K562 (cell line): ENCODE measurements at regions not wholly inside any gene's neighbourhood (a gene's known extent, or its start where the extent isn't known, plus 50 kb on each side); places are given as distances from the start of the nearest gene placed in this dataset.

Experiments used
- NFE2L1 ChIP-seq: fragments of 450-650 bp; IDR thresholded peaks from 2 replicates; pipeline ENCODE4 v1.6.1; 2016; ENCODE audit warnings: missing genetic modification characterization, low read depth, mild to moderate bottlenecking, missing compliant biosample characterization, moderate library complexity, borderline replicate concordance
- PHTF2 ChIP-seq: fragments of 250-450 bp; sonication (Bioruptor Pico); IDR thresholded peaks from 2 replicates; pipeline ENCODE4 v1.5.0; 2021; ENCODE audit warnings: mild to moderate bottlenecking
- RBM15 ChIP-seq: fragments of 200-400 bp; formaldehyde crosslinking; IDR thresholded peaks from 2 replicates; pipeline ENCODE4 v1.6.1; 2018; ENCODE audit warnings: mild to moderate bottlenecking, low read length, moderate library complexity; ENCODE audit not compliant: insufficient read depth
- SMAD3 ChIP-seq: fragments of 450-650 bp; formaldehyde crosslinking; conservative IDR thresholded peaks from 2 replicates; pipeline ENCODE4 v1.4.0; 2020; ENCODE audit warnings: mild to moderate bottlenecking
- XRCC5 ChIP-seq: fragments of 200-400 bp; formaldehyde crosslinking; IDR thresholded peaks from 2 replicates; pipeline ENCODE4 v1.6.1; 2017; ENCODE audit warnings: low read depth, mild to moderate bottlenecking, low read length
- TF ChIP-seq, protein P1 (sequence below): fragments of 200-600 bp; sonication (generic); IDR thresholded peaks from one replicate; pipeline ENCODE4 v1.6.1; 2012; ENCODE audit warnings: mild to moderate bottlenecking, low read depth, low read length, inconsistent platforms

DNA sequence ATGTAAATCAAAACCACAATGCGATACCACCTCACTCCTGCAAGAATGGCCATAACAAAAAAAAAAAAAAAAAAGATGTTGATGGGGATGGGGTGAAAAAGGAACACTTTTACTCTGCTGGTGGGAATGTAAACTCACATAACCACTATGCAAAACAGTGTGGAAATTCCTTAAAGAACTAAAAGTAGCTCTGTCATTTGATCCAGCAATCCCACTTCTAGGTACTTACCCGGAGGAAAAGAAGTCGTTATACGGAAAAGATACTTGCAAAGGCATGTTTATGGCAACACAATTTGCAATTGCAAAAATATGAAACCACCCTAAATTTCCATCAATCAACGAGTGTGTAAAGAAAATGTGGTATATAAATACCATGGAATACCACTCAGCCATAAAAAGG is 205.0 kb downstream of the TENT4A start (continued):
- TF ChIP-seq, protein P1, sequence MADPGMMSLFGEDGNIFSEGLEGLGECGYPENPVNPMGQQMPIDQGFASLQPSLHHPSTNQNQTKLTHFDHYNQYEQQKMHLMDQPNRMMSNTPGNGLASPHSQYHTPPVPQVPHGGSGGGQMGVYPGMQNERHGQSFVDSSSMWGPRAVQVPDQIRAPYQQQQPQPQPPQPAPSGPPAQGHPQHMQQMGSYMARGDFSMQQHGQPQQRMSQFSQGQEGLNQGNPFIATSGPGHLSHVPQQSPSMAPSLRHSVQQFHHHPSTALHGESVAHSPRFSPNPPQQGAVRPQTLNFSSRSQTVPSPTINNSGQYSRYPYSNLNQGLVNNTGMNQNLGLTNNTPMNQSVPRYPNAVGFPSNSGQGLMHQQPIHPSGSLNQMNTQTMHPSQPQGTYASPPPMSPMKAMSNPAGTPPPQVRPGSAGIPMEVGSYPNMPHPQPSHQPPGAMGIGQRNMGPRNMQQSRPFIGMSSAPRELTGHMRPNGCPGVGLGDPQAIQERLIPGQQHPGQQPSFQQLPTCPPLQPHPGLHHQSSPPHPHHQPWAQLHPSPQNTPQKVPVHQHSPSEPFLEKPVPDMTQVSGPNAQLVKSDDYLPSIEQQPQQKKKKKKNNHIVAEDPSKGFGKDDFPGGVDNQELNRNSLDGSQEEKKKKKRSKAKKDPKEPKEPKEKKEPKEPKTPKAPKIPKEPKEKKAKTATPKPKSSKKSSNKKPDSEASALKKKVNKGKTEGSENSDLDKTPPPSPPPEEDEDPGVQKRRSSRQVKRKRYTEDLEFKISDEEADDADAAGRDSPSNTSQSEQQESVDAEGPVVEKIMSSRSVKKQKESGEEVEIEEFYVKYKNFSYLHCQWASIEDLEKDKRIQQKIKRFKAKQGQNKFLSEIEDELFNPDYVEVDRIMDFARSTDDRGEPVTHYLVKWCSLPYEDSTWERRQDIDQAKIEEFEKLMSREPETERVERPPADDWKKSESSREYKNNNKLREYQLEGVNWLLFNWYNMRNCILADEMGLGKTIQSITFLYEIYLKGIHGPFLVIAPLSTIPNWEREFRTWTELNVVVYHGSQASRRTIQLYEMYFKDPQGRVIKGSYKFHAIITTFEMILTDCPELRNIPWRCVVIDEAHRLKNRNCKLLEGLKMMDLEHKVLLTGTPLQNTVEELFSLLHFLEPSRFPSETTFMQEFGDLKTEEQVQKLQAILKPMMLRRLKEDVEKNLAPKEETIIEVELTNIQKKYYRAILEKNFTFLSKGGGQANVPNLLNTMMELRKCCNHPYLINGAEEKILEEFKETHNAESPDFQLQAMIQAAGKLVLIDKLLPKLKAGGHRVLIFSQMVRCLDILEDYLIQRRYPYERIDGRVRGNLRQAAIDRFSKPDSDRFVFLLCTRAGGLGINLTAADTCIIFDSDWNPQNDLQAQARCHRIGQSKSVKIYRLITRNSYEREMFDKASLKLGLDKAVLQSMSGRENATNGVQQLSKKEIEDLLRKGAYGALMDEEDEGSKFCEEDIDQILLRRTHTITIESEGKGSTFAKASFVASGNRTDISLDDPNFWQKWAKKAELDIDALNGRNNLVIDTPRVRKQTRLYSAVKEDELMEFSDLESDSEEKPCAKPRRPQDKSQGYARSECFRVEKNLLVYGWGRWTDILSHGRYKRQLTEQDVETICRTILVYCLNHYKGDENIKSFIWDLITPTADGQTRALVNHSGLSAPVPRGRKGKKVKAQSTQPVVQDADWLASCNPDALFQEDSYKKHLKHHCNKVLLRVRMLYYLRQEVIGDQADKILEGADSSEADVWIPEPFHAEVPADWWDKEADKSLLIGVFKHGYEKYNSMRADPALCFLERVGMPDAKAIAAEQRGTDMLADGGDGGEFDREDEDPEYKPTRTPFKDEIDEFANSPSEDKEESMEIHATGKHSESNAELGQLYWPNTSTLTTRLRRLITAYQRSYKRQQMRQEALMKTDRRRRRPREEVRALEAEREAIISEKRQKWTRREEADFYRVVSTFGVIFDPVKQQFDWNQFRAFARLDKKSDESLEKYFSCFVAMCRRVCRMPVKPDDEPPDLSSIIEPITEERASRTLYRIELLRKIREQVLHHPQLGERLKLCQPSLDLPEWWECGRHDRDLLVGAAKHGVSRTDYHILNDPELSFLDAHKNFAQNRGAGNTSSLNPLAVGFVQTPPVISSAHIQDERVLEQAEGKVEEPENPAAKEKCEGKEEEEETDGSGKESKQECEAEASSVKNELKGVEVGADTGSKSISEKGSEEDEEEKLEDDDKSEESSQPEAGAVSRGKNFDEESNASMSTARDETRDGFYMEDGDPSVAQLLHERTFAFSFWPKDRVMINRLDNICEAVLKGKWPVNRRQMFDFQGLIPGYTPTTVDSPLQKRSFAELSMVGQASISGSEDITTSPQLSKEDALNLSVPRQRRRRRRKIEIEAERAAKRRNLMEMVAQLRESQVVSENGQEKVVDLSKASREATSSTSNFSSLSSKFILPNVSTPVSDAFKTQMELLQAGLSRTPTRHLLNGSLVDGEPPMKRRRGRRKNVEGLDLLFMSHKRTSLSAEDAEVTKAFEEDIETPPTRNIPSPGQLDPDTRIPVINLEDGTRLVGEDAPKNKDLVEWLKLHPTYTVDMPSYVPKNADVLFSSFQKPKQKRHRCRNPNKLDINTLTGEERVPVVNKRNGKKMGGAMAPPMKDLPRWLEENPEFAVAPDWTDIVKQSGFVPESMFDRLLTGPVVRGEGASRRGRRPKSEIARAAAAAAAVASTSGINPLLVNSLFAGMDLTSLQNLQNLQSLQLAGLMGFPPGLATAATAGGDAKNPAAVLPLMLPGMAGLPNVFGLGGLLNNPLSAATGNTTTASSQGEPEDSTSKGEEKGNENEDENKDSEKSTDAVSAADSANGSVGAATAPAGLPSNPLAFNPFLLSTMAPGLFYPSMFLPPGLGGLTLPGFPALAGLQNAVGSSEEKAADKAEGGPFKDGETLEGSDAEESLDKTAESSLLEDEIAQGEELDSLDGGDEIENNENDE, result no peak
- TF ChIP-seq SMAD3 (CRISPR knock-in tag) (no peak), NFE2L1 (tag) (no peak), XRCC5 (no peak), PHTF2 (CRISPR knock-in tag) (no peak), RBM15 (no peak)
